Mesothelial cell of epicardium (in vitro differentiated cells): ENCODE measurements at regions not wholly inside any gene's neighbourhood (a gene's known extent, or its start where the extent isn't known, plus 50 kb on each side); places are given as distances from the start of the nearest gene placed in this dataset.

Experiments used
- DNase-seq, 2 experiments: peaks; one replicate each; pipeline ENCODE4 v3.0.0; 2021; ENCODE audit warnings: low spot score in 2 of 2; ENCODE audit not compliant: unreplicated experiment in 2 of 2
- H3K27ac Mint-ChIP-seq: 2 replicates; pipeline ENCODE4 v1.8.0; 2021; ENCODE audit warnings: mixed read lengths
- H3K27me3 Mint-ChIP-seq: 2 replicates; pipeline ENCODE4 v1.8.0; 2021; ENCODE audit warnings: low read depth, mixed read lengths
- H3K36me3 Mint-ChIP-seq: 2 replicates; pipeline ENCODE4 v1.8.0; 2021; ENCODE audit warnings: mixed read lengths
- H3K4me1 Mint-ChIP-seq: 2 replicates; pipeline ENCODE4 v1.8.0; 2021; ENCODE audit warnings: mixed read lengths
- H3K4me3 Mint-ChIP-seq: 2 replicates; pipeline ENCODE4 v1.8.0; 2021; ENCODE audit warnings: mild to moderate bottlenecking, moderate library complexity, mixed read lengths
- H3K9me3 Mint-ChIP-seq: 2 replicates; pipeline ENCODE4 v1.8.0; 2021; ENCODE audit warnings: mixed read lengths
- TF ChIP-seq, protein P1 (sequence below): fragments of 200-600 bp; sonication (generic); IDR thresholded peaks from one replicate; pipeline ENCODE4 v1.5.0; 2021; ENCODE audit warnings: antibody characterized with exemption; ENCODE audit not compliant: unreplicated experiment

DNA sequence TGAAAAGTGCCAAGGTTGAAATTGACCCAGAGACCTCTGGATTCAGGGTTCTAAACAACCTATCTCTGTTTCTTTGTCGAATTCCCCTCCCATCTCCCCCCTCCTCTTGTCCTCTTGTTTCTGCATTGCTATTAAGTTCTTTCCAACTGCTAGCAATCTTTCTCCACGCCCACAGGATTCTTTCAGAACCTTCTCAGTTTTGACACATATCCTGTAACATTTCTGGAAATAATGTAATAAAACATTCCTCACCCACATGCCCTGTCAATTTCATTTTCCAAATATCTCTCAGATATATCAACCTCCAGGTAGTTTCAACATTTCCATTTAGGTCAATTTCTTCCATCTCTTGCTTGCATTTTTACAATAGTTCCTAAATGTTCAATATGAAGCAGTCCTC is 1105.9 kb downstream of the ARAP2 start:
- no peak overlapping the region for H3K27ac Mint-ChIP-seq
- no peaks in the 10 kb centered on the region for H3K27me3 Mint-ChIP-seq
- DNase-seq, result no peak
- H3K9me3 Mint-ChIP-seq, result peaks cover 31% of the 10 kb centered on the region
- TF ChIP-seq, protein P1, sequence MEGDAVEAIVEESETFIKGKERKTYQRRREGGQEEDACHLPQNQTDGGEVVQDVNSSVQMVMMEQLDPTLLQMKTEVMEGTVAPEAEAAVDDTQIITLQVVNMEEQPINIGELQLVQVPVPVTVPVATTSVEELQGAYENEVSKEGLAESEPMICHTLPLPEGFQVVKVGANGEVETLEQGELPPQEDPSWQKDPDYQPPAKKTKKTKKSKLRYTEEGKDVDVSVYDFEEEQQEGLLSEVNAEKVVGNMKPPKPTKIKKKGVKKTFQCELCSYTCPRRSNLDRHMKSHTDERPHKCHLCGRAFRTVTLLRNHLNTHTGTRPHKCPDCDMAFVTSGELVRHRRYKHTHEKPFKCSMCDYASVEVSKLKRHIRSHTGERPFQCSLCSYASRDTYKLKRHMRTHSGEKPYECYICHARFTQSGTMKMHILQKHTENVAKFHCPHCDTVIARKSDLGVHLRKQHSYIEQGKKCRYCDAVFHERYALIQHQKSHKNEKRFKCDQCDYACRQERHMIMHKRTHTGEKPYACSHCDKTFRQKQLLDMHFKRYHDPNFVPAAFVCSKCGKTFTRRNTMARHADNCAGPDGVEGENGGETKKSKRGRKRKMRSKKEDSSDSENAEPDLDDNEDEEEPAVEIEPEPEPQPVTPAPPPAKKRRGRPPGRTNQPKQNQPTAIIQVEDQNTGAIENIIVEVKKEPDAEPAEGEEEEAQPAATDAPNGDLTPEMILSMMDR, result no peak
- H3K4me1 Mint-ChIP-seq, result no peaks in the 10 kb centered on the region
- no peak overlapping the region for H3K4me3 Mint-ChIP-seq
- peaks cover 15% of the 10 kb centered on the region for H3K36me3 Mint-ChIP-seq

DNA sequence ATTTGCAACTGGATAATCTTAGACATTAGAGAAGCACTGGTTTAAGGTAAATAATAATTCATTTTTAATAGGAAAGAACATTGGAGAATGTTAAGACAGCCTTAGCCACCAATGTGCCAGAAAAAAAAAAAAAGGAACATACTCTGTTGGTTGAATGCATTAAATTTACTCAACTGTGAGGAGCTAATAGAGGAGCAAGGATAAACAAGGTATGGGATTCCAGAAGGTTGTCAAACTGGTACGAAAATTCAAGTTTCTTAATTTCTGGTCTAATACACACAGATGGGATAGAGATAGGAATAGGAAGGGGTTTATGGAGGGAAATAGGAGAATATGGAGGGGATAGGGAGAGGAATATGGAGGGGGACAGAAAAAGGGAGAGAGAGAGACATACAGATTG is 1096.6 kb downstream of the ARAP2 start:
- Mint-ChIP-seq H3K27me3 (no peaks in the 10 kb centered on the region), H3K4me3 (no peak overlapping the region)
- DNase-seq, result no peak

DNA sequence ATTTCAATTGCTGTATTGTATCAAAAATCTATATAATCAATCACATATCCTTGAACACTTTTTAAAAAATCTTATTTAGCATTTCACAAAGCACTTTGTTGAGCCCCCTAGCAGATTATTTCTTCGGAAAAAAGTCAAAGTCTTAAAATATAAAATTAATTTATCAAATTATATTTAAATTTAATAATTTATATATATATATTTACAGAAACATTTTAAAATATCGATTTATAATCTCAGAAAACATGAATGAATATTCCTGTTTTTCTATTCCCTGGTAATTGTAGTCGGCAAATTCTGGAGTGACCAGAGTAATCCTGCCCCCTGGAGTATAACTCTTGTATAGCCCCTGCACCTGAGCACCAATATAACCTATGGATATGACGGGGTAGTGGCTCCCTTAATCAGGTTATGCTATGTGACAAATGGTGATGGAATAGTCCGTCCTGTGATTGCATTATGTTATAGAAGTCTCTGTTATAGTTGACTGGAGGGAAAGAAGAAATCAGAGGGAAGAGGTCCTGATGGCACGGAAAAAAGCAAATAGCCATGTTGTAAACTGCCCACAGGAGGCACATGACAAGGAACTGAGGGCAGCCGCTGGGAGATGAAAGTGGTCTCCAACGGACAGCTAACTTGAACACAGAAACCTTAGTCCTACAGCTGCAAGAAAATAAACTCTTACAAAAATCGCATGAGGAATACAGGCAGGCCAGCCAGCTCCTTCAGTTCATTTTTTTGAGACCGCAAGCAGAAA is 1092.3 kb downstream of the ARAP2 start:
- no peak for DNase-seq
- TF ChIP-seq, protein P1, result peak; percentile 61
- Mint-ChIP-seq H3K4me3 (no peak overlapping the region), H3K27ac (no peak overlapping the region), H3K4me1 (no peaks in the 10 kb centered on the region), H3K27me3 (no peaks in the 10 kb centered on the region), H3K9me3 (peaks cover 13% of the 10 kb centered on the region), H3K36me3 (no peaks in the 10 kb centered on the region)

More for the DNA sequence above, 1096.6 kb downstream of the ARAP2 start:
- peaks cover 14% of the 10 kb centered on the region for H3K36me3 Mint-ChIP-seq
- no peaks in the 10 kb centered on the region for H3K4me1 Mint-ChIP-seq
- peaks cover 42% of the 10 kb centered on the region for H3K9me3 Mint-ChIP-seq
- H3K27ac Mint-ChIP-seq, result no peak overlapping the region
- TF ChIP-seq, protein P1, result no peak

DNA sequence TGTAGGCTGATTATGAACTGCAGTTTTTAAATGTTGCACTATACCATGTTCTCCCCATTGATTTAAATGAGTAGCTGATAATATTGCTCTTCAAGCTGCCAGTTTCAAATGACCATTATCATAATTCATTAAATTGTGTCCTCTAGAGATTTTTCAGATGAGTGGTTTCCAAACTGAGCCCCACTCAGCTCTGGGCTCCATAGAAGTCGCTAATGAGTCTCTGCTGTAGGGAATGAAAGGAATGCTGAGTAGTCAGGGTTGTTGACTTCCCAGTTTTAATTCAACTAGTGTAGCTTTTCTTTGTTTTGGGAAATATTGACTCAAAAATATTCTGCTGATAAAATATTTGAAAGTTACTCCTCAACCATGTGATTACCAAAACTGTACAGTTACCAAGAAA is 1081.1 kb downstream of the ARAP2 start:
- no peak overlapping the region for H3K4me3 Mint-ChIP-seq
- no peak overlapping the region for H3K27ac Mint-ChIP-seq
- no peaks in the 10 kb centered on the region for H3K36me3 Mint-ChIP-seq
- H3K4me1 Mint-ChIP-seq, result no peaks in the 10 kb centered on the region
- no peak for DNase-seq
- H3K27me3 Mint-ChIP-seq, result no peaks in the 10 kb centered on the region
- TF ChIP-seq, protein P1, result no peak
- H3K9me3 Mint-ChIP-seq, result peaks cover 25% of the 10 kb centered on the region

DNA sequence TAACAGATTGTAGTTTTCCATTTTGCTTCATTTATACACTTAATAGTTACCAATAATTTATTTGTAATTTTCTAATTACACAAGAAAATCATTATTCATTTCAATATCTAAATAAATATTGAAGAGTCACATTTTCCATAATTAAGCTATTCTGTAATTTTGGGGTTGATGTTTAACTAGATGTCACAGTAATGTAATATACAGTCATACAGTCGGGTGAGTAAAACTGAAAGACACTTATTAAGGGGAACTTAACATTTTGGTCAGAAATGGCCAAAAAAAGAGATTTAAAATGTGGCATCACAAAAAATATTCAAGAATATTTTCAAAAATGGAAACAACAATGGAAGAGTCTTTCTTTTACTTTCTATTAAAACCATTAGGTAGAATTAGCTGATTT is 1080.3 kb downstream of the ARAP2 start:
- Mint-ChIP-seq H3K9me3 (peaks cover 25% of the 10 kb centered on the region), H3K27ac (no peak overlapping the region), H3K36me3 (no peaks in the 10 kb centered on the region), H3K27me3 (no peaks in the 10 kb centered on the region), H3K4me1 (no peaks in the 10 kb centered on the region), H3K4me3 (no peak overlapping the region)
- no peak for DNase-seq
- TF ChIP-seq, protein P1, result no peak
